ENCODE measurements at regions not wholly inside any gene's neighbourhood (a gene's known extent, or its start where the extent isn't known, plus 50 kb on each side); places are given as distances from the start of the nearest gene placed in this dataset.
"Not testable (repeated sequence)": the region's sequence is repeated elsewhere in the genome, so short reads cannot be mapped to it uniquely, and the experiment has no call there.

- Histone ChIP-seq H3K79me1 (ENCODE audit: insufficient read depth, low read depth, low read length, poor library complexity, severe bottlenecking) (no peaks in the 10 kb centered on the region), H3K18ac (ENCODE audit: insufficient read length, low read depth, low read length) (no peak overlapping the region), H4K5ac (ENCODE audit: insufficient read length, low read depth, low read length) (no peak overlapping the region), H2AFZ (ENCODE audit: low read length) (no peak overlapping the region), H4K8ac (replicated peaks; ENCODE audit: insufficient read length, low read depth, low read length) (no peak overlapping the region), H3K23me2 (ENCODE audit: insufficient read length, low read depth, low read length, poor library complexity, severe bottlenecking) (no peaks in the 10 kb centered on the region), H3K4me2 (ENCODE audit: insufficient read depth, insufficient read length, low read length) (no peak overlapping the region), H2AK5ac (ENCODE audit: insufficient read length, low read length) (no peak overlapping the region), H3K27ac (ENCODE audit: insufficient read length, low read depth, low read length) (no peak overlapping the region), H2BK15ac (ENCODE audit: low read depth, low read length) (no peak overlapping the region), H2BK20ac (ENCODE audit: low read depth, low read length, poor library complexity, severe bottlenecking) (no peak overlapping the region), H2BK12ac (ENCODE audit: insufficient read length, low read depth, low read length) (no peak overlapping the region), H3T11ph (ENCODE audit: low read length) (no peak overlapping the region), H3K27me3 (ENCODE audit: insufficient read depth, low read length) (no peaks in the 10 kb centered on the region), H3K9ac (ENCODE audit: extremely low read depth, insufficient read length, low read length) (no peak overlapping the region), H4K91ac (ENCODE audit: insufficient read length, low read depth, low read length) (no peak overlapping the region), H3K79me2 (ENCODE audit: insufficient read depth, low read length) (no peaks in the 10 kb centered on the region), H2BK5ac (ENCODE audit: insufficient read length, low read length) (no peak overlapping the region), H3K56ac (ENCODE audit: insufficient read length, low read depth, low read length) (no peak overlapping the region), H3K14ac (ENCODE audit: insufficient read depth, low read length) (no peak overlapping the region), H3K4ac (ENCODE audit: low read depth, low read length) (no peak overlapping the region), H3K4me1 (ENCODE audit: insufficient read depth, low read length) (no peaks in the 10 kb centered on the region), H4K20me1 (ENCODE audit: control insufficient read depth, insufficient read depth, insufficient read length) (no peaks in the 10 kb centered on the region), H3K9me3 (ENCODE audit: control insufficient read depth, low read depth, low read length) (no peaks in the 10 kb centered on the region), H3K23ac (ENCODE audit: insufficient read length, low read depth, low read length) (no peak overlapping the region), H2BK120ac (ENCODE audit: low read depth, low read length, poor library complexity, severe bottlenecking) (no peak overlapping the region)
- H3K4me1 Mint-ChIP-seq: 0 out of 4 replicates have a peak, but pooled peaks cover 0 to 5% of the 10 kb centered on the region in 2 experiments
- no peak for DNase-seq
- no peaks in the 10 kb centered on the region for H3K9me3 Mint-ChIP-seq
- H3K27ac Mint-ChIP-seq: no peak overlapping the region
- peaks cover 3% of the 10 kb centered on the region; the same call in 1 of the 2 replicates for H3K27me3 Mint-ChIP-seq (ENCODE audit: low read depth)
- WGBS (ENCODE audit: extremely low coverage, insufficient read length, low lambda C conversion rate): no CpG with 5 or more reads among the region's 40 CpGs
- TF ChIP-seq, protein P1, sequence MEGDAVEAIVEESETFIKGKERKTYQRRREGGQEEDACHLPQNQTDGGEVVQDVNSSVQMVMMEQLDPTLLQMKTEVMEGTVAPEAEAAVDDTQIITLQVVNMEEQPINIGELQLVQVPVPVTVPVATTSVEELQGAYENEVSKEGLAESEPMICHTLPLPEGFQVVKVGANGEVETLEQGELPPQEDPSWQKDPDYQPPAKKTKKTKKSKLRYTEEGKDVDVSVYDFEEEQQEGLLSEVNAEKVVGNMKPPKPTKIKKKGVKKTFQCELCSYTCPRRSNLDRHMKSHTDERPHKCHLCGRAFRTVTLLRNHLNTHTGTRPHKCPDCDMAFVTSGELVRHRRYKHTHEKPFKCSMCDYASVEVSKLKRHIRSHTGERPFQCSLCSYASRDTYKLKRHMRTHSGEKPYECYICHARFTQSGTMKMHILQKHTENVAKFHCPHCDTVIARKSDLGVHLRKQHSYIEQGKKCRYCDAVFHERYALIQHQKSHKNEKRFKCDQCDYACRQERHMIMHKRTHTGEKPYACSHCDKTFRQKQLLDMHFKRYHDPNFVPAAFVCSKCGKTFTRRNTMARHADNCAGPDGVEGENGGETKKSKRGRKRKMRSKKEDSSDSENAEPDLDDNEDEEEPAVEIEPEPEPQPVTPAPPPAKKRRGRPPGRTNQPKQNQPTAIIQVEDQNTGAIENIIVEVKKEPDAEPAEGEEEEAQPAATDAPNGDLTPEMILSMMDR (conservative IDR thresholded peaks at IDR 0.05): no peak
- H3K4me3 Mint-ChIP-seq: no peak overlapping the region
- no peaks in the 10 kb centered on the region for H3K36me3 Mint-ChIP-seq (ENCODE audit: insufficient read depth in 1 of 3, low read depth in 3 of 3)
Observed at GRCh38 chr3:160100610-160101009, 112.0 kb downstream of the IL12A start.

DNA sequence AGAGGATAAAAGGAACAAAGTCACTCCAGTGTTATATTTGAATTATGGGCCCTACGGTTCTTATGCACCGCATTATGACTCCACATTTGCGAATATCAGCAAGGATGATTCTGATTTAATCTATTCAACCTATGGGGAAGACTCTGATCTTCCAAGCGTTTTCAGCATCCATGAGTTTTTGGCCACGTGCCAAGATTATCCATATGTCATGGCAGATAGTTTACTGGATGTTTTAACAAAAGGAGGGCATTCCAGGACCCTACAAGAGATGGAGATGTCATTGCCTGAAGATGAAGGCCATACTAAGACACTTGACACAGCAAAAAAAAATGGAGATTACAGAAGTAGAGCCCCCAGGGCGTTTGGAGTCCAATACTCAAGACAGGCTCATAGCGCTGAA lies 113.4 kb downstream of the IL12A start:
- H3K14ac ChIP-seq (ENCODE audit: insufficient read depth, low read length); H3K4me2 ChIP-seq (ENCODE audit: insufficient read depth, insufficient read length, low read length); H3K27me3 Mint-ChIP-seq (ENCODE audit: low read depth); H3K56ac ChIP-seq (ENCODE audit: insufficient read length, low read depth, low read length); H4K20me1 ChIP-seq (ENCODE audit: control insufficient read depth, insufficient read depth, insufficient read length); H4K91ac ChIP-seq (ENCODE audit: insufficient read length, low read depth, low read length); H3K23ac ChIP-seq (ENCODE audit: insufficient read length, low read depth, low read length); H2BK5ac ChIP-seq (ENCODE audit: insufficient read length, low read length); H2BK120ac ChIP-seq (ENCODE audit: low read depth, low read length, poor library complexity, severe bottlenecking); H3K9me3 Mint-ChIP-seq; H3T11ph ChIP-seq (ENCODE audit: low read length); H3K27ac Mint-ChIP-seq; H3K27me3 ChIP-seq (ENCODE audit: insufficient read depth, low read length); H2BK15ac ChIP-seq (ENCODE audit: low read depth, low read length); H2BK12ac ChIP-seq (ENCODE audit: insufficient read length, low read depth, low read length); H4K8ac ChIP-seq (replicated peaks; ENCODE audit: insufficient read length, low read depth, low read length); H3K79me2 ChIP-seq (ENCODE audit: insufficient read depth, low read length); H4K5ac ChIP-seq (ENCODE audit: insufficient read length, low read depth, low read length); H3K9me3 ChIP-seq (ENCODE audit: control insufficient read depth, low read depth, low read length); H3K4me1 Mint-ChIP-seq; H3K4me3 Mint-ChIP-seq; H3K4me1 ChIP-seq (ENCODE audit: insufficient read depth, low read length); H2AK5ac ChIP-seq (ENCODE audit: insufficient read length, low read length); H2BK20ac ChIP-seq (ENCODE audit: low read depth, low read length, poor library complexity, severe bottlenecking); H3K79me1 ChIP-seq (ENCODE audit: insufficient read depth, low read depth, low read length, poor library complexity, severe bottlenecking); H3K23me2 ChIP-seq (ENCODE audit: insufficient read length, low read depth, low read length, poor library complexity, severe bottlenecking); H3K18ac ChIP-seq (ENCODE audit: insufficient read length, low read depth, low read length); H3K9ac ChIP-seq (ENCODE audit: extremely low read depth, insufficient read length, low read length); H3K27ac ChIP-seq (ENCODE audit: insufficient read length, low read depth, low read length); H2AFZ ChIP-seq (ENCODE audit: low read length); DNase-seq; H3K4ac ChIP-seq (ENCODE audit: low read depth, low read length); H3K36me3 Mint-ChIP-seq (ENCODE audit: insufficient read depth in 1 of 3, low read depth in 3 of 3): not testable (repeated sequence)
- no CpG with 5 or more reads among the region's 7 CpGs for WGBS (ENCODE audit: extremely low coverage, insufficient read length, low lambda C conversion rate)
